ENCODE measurements at regions not wholly inside any gene's neighbourhood (a gene's known extent, or its start where the extent isn't known, plus 50 kb on each side); places are given as distances from the start of the nearest gene placed in this dataset.

- no peaks in the 10 kb centered on the region for H4K20me1 ChIP-seq (replicated peaks in 1 of 2; ENCODE audit: control insufficient read depth in 1 of 2, insufficient read depth in 2 of 2, low read length in 2 of 2)
- no peaks in the 10 kb centered on the region for H3K27me3 ChIP-seq (replicated peaks in 1 of 4; ENCODE audit: control insufficient read depth in 3 of 4, extremely low read depth in 1 of 4, insufficient read depth in 3 of 4, low read length in 3 of 4)
- H3K18ac ChIP-seq (ENCODE audit: extremely low read depth, low read length): no peak overlapping the region
- peaks cover 4% of the 10 kb centered on the region for H3K79me1 ChIP-seq (ENCODE audit: low read depth, low read length)
- ChIA-PET POLR2A (ENCODE audit: partially characterized antibody) (no interaction called here), CTCF (ENCODE audit: partially characterized antibody) (interaction anchor here (0.7 kb wide), 1 partner anchor 209 kb away, joined by 3 read pairs; no protein-coding TSS in a partner anchor)
- H3K36me3 ChIP-seq (ENCODE audit: control insufficient read depth in 2 of 4, insufficient read depth in 4 of 4, low read length in 3 of 4): no peaks in the 10 kb centered on the region
- H3K4me1 ChIP-seq (replicated peaks in 1 of 4; ENCODE audit: control insufficient read depth in 3 of 4, insufficient read depth in 4 of 4, low read length in 3 of 4): no peaks in the 10 kb centered on the region; a peak in 1 of 7 replicates
- H3K27ac ChIP-seq (ENCODE audit: low read depth, low read length): no peak overlapping the region
- H2BK120ac ChIP-seq (replicated peaks; ENCODE audit: low read depth, low read length): no peak overlapping the region
- no peak overlapping the region for H4K8ac ChIP-seq (ENCODE audit: extremely low read depth, insufficient read depth, low read length)
- no peak for DNase-seq (ENCODE audit: low read depth in 1 of 2, low spot score in 2 of 2)
- H3K56ac ChIP-seq (replicated peaks; ENCODE audit: insufficient read length, low read depth, low read length): no peak overlapping the region
- H2BK12ac ChIP-seq (ENCODE audit: low read depth, low read length): no peak overlapping the region
- no peaks in the 10 kb centered on the region for H3K23me2 ChIP-seq (ENCODE audit: low read depth, low read length)
- H3K9ac ChIP-seq (replicated peaks in 1 of 4; ENCODE audit: extremely low read depth in 1 of 4, low read depth in 3 of 4, low read length in 3 of 4): no peak overlapping the region
- H4K91ac ChIP-seq (replicated peaks; ENCODE audit: insufficient read length, low read length): no peak overlapping the region
- no peak overlapping the region for H3K4me3 ChIP-seq (ENCODE audit: extremely low read depth in 1 of 4, insufficient read depth in 2 of 4, low read depth in 3 of 4, low read length in 4 of 4)
- H3K4me2 ChIP-seq (ENCODE audit: insufficient read depth in 1 of 2, low read depth in 2 of 2, low read length in 2 of 2): no peak overlapping the region
- no peak overlapping the region for H3K23ac ChIP-seq (ENCODE audit: insufficient read length)
- TF ChIP-seq EZH2 (IDR thresholded peaks at IDR 0.05; ENCODE audit: low read depth, low read length, severe bottlenecking) (no peak), PHF8 (conservative IDR thresholded peaks at IDR 0.05; ENCODE audit: low read depth, low read length) (no peak), MAX (IDR thresholded peaks at IDR 0.05) (no peak), JUN (IDR thresholded peaks at IDR 0.05; ENCODE audit: low read depth, low read length) (no peak), CHD2 (IDR thresholded peaks at IDR 0.05; ENCODE audit: low read length) (no peak), SP1 (IDR thresholded peaks at IDR 0.05; ENCODE audit: low read depth, low read length) (no peak), ATF3 (IDR thresholded peaks at IDR 0.05; ENCODE audit: insufficient read depth, low read depth, low read length) (no peak), SUZ12 (IDR thresholded peaks at IDR 0.05; ENCODE audit: low read length) (no peak), CTBP2 (IDR thresholded peaks at IDR 0.05; ENCODE audit: borderline replicate concordance, insufficient read depth, insufficient read length, low read length) (no peak), YY1 (IDR thresholded peaks at IDR 0.05; ENCODE audit: low read depth, low read length) (no peak), SIX5 (IDR thresholded peaks at IDR 0.05; ENCODE audit: low read depth, low read length) (no peak), SRF (IDR thresholded peaks at IDR 0.05; ENCODE audit: low read depth, low read length) (no peak)
- H4K5ac ChIP-seq (ENCODE audit: insufficient read length, low read depth, low read length): no peak overlapping the region
- no peak overlapping the region for H3K14ac ChIP-seq (ENCODE audit: insufficient read length)
- 95% methylated on average over 3 of the region's 3 CpGs; no CpG with 5 or more reads in 1 of the 2 experiments for WGBS, 2 experiments (ENCODE audit: extremely low coverage in 1 of 2, insufficient coverage in 1 of 2, insufficient read length in 1 of 2, insufficient replicate concordance in 2 of 2, low coverage in 1 of 2, low lambda C conversion rate in 2 of 2, missing lambda C conversion rate in 1 of 2)
- no peak overlapping the region for H2BK5ac ChIP-seq (ENCODE audit: low read depth, low read length)
- no peak overlapping the region for H2AFZ ChIP-seq (ENCODE audit: low read length)
- no peak overlapping the region for H2BK15ac ChIP-seq (ENCODE audit: low read length)
- no peak overlapping the region for H2AK5ac ChIP-seq (ENCODE audit: low read depth, low read length)
- no peak for FAIRE-seq
- no peak overlapping the region for H3K4ac ChIP-seq (replicated peaks; ENCODE audit: insufficient read length, low read depth, low read length)
- H3K79me2 ChIP-seq (ENCODE audit: control insufficient read depth in 1 of 2, insufficient read depth in 2 of 2, low read length in 2 of 2): peaks cover 0 to 2% of the 10 kb centered on the region in 2 experiments; a peak in 1 of 4 replicates
- no peak overlapping the region for H2BK20ac ChIP-seq (ENCODE audit: low read length)
- H3K9me3 ChIP-seq (ENCODE audit: insufficient read depth in 2 of 2, low read depth in 1 of 2, low read length in 1 of 2): no peaks in the 10 kb centered on the region
These were observed 426.0 kb upstream of the PMFBP1 start for GRCh38 chr16:72597938-72598337.
